HG03520 (cell line): ENCODE measurements at regions not wholly inside any gene's neighbourhood (a gene's known extent, or its start where the extent isn't known, plus 50 kb on each side); places are given as distances from the start of the nearest gene placed in this dataset.
"Not testable (repeated sequence)": the region's sequence is repeated elsewhere in the genome, so short reads cannot be mapped to it uniquely, and the experiment has no call there.

ENCODE experiments used
- ATAC-seq: cut with Tn5 transposase; IDR thresholded peaks from one replicate; pipeline ENCODE4 v1.9.1; 2021; ENCODE audit warnings: mild to moderate bottlenecking, moderate library complexity; ENCODE audit not compliant: unreplicated experiment

DNA sequence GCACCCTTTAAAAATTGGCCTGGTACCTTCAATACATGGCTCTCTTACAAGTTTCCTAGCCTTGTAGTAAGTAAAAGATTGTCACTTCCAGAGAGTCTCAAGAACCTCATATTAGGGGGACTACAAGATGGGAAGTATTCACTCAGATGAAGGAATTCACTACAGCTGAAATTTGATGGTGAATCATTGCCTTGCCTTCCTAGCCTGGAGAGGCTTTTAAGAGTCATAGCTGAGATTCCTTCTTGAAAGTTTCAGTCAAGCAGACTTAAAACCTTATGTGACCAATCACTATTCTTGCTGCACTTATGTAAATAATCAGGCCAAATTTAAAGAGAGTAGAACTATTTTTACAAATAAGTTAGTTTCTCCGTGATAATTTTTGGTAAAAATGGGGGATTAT, 451.6 kb downstream of the TRHDE start:
- no peak for ATAC-seq

DNA sequence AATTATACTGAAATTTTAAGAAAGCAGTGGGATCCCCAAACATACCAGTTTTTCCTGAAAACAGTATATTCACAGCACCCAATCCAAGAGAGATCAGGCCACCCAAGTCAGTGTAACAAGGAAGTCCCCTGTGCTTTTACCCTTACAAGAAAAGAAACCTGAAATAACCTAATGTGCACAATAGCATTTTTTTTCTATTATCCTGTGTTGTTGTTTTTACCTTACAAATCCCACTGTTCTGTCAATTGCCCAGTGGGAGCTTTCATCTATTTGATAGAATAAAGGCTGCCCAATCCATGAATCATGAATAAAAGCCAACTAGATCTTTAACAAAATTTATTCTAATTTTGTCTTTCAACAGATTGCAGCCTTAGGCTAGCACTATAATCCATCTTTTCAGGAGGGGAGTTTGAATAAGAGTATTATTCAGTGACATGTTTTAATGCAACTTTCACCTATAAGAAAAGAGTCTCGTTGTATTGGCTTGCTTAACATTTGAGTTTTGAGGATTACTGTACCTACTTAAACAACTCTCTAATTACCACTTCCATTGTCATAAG, 457.4 kb downstream of the TRHDE start:
- ATAC-seq = no peak

DNA sequence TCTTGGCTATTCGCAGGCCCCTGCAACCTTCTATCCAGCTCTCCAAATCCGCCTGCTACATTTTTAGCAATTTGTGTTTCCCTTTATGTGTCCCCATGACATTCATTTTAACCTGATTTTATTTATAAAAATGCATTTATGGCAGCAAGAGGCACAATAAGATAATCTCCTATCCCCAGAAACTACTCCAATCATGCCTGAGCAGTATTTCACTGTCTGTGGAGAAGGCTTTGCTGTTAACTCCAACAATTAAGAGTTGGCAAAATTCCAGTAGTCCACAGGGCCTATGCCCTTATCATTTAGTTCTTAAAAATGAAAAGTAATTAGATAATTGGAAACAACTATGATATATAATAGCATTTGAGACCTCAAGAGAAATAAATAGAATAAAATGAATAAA, 462.4 kb downstream of the TRHDE start:
- ATAC-seq = no peak

DNA sequence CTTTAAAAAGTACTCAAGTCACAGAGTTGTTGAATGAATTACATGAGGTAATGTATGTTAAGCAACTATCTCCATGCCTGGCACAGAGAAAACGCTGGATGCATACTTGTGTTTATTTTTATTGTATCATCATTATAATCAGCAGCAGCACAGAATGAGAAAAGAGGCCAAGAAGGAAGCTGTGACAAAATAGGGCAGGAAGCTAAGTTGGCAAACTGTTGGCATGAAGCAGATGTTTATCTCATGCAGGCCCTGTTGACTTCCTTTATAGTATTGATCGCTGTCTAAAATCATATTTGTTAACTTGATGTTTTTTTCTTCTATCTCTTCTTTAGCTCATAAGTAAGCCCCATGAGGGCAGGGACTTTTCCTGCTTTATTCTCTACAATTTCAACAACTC, 466.6 kb downstream of the TRHDE start:
- no peak for ATAC-seq

DNA sequence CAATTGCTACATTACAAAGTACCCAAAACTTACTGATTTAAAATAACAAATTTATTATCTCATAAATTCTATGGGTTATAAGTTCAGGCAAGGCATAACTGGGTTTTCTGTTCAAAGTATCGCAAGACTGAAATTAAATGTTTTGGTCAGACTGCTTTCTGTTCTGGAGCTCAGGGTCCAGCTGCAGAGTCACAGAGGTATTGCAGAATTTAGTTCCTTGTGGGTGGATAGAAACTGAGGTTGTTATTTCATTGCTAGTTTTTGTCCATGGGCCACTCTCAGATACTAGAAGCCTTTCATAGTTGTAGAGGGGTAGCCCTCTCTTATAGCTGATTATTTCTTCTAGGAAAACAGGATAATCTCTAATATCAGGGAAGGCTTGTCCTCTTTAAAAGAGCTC, 467.9 kb downstream of the TRHDE start:
- ATAC-seq = no peak

DNA sequence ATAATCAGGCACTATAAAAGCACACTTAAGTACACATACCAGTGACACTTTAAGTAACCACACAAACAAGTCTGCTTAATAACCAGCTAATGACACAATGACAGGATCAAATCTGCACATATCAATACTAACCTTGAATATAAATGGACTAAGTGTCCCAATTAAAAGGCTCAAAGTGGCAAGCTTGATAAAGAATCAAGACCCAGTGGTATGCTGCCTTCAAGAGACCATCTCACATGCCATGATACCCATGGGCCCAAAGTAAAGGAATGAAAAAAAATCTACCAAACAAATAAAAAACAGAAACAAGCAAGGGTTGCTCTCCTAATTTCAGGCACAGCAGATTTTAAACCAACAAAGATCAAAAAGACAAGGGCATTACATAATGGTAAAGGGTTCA, 470.4 kb downstream of the TRHDE start:
- ATAC-seq = no peak

DNA sequence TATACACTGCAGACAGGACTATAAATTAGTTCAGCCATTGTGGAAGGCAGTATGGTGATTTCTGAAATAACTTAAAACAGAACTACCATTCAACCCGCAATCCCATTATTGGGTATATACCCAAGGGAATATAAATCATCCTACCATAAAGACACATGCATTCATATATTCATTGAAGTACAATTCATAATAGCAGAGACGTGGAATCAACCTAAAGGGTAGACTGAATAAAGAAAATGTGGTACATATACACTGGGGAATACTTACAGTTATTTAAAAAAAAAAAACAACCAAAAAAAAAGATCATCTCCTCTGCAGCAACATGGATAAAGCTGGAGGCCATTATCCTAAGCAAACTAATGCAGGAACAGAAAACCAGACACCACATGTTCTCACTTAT, 473.9 kb downstream of the TRHDE start:
- no peak for ATAC-seq

DNA sequence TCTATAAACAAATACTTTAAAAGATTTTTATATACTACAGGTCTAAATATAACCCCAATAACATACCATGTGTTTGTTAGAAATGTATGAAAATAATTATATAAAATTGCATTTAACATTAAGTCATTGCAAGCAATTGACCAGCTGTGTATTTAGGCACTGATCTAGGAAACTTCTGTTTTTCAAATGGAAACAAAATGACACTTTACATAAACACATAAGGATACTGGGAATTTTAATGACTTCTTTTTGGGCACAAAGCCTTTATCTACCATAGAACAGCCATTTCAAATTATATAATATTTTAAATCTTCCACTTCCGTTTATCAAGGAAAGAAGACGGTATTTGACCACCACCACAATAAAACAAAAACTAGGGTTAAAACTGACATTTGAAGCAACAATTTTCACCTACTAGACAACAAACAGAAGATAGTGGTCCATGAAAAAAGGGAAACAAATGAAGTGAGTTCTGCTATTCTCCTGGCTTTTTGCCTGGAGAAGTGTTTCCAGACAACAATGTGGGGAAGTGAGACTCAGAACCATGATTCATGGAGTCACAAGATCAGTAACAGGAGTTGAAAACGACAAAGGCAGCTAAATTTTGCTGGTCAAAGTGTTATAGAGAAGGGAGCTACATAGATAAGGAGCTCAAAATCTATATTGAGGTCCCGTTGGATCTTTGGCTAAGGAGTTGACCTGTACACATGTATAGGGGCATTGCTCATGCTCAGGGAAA, 475.1 kb downstream of the TRHDE start:
- ATAC-seq = no peak

DNA sequence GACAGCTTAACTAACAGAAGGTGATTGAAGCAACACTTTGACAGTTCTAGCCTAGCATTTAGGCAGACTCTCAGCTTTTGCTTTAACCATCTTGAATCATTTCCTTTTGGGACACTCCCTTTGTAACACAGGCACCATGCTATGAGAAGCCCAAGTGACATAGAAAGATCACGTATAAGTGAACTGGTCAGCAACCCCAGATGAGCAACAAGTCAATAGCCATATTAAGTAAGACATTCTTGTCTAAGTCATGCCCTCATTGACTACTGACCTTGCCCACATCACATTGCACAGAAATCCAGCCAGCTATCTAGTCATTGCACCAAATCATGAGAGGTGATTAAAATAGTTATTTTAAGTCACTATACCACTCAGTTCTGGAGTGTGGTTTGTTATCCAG, 476.8 kb downstream of the TRHDE start:
- ATAC-seq = no peak

DNA sequence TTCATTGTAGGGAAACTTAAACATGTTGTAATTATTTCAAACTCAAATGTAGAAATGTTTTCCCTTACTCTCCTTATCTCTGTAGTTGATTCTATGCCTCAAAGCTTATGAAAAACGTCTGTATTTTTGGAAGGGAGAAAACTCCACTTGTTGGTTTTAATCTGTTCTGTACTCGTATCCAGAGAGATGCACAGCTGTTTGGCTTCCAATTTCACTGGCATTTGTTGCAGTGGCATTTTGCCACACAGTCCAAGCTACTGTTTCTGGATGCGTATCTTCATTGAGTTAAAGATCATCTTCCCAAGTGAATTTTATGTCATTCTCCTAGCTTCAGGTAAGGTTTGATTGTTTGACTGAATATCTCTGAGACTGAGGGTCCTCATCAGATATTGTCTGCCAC, 481.4 kb downstream of the TRHDE start:
- ATAC-seq = no peak

DNA sequence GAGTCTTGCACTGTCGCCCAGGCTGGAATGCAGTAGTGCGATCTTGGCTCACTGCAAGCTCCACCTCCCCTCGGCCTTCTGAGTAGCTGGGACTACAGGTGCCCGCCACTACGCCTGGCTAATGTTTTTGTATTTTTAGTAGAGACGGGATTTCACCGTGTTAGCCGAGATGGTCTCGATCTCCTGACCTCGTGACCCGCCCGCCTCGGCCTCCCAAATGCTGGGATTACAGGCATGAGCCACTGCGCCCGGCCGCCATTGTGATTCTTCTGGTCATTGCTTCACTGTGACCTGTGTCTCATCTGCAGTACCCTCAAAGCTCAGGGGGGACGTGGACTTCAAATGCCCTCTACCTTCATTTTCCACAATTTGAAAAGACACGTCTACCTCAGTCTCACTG, 481.9 kb downstream of the TRHDE start:
- ATAC-seq = not testable (repeated sequence)

DNA sequence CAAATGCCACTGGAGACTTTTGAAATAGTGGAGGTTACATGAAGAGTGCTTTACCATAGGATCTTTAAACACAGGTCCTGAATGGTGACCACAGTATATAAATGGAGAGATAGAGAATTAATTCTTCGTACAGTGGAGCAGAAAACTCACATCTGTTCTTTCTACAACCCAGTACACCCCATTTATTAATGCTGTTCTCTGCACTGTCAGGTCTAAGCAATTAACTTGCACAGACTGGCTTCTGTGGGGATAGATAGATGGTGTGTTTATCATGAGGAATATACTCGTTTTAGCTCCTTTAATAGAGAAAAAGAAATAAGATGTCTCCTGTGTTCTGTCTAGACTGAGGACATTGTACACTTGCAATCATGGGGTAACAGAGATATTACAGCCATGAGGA, 494.3 kb downstream of the TRHDE start:
- ATAC-seq = no peak

DNA sequence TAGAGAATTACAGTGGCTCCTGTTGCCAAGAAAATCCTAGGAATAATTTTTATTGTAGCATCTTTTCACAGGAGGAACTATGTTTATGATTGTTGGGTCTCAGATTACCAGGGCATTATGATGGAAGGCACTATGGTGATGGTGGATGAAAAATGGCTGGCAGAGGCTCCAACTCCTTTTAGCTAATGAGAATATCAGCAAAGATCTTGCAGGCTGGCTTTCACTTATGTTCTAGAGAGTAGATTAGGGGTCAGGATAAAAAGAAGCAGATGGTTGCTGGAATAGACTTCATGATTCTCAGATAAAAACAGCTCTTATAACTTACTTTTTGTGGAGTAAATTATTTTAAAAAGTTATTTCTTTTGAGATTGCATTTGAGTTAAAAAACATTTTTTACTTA, 501.9 kb downstream of the TRHDE start:
- no peak for ATAC-seq

DNA sequence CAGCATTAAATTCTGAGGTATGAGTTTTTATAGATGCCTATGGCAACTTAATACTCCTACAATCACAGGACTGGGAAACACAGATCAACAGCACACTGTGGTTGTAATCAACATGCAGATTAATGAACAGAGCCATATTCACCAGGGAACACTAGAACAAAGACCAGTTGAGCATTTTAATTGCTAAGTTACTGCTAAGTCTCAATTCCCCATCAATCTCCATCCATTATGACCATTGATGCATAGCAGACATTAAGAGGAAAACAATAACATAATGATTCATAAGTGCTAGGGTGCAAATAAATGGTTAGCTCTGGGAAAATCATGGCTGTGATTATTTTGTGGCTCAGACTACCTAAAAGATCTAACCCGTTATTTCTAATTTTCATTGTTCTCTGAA, 505.6 kb downstream of the TRHDE start:
- no peak for ATAC-seq

DNA sequence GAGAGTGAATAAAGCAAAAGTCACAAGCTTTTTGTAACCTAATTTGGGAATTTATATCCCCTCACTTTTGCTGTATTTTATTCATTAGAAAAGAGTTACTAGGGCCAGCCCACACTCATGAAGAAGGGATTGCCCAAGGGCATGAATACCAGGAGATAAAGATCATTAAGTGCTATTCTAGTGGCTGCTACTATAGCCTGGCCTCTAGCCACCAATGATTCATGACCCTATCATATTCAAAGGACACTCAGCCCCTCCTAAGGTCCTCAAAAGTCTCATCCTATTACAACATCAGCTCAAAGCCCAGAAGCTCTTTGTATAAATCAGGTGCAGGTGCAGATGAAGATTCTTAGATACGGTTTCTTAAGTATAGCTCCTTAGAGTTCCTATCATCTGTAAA, 518.1 kb downstream of the TRHDE start:
- no peak for ATAC-seq

DNA sequence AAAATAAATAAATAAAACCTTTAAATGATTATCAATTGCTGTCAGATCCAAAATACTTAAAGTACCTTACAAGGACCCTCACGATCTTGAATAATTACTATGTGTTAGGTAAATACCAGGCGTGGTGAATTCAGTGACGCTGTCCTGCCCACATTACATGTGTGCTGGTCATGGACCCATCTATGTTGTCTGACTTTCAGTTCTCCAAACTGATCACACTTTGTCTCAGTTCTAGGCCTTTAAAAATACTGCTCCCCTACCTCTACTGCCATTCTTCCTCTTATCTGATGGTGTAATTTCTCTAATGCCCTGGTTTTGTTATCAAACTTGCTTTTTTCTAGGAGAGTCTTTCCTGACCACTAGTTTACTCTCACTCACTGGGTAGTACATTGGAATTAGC, 520.7 kb downstream of the TRHDE start:
- ATAC-seq = no peak

DNA sequence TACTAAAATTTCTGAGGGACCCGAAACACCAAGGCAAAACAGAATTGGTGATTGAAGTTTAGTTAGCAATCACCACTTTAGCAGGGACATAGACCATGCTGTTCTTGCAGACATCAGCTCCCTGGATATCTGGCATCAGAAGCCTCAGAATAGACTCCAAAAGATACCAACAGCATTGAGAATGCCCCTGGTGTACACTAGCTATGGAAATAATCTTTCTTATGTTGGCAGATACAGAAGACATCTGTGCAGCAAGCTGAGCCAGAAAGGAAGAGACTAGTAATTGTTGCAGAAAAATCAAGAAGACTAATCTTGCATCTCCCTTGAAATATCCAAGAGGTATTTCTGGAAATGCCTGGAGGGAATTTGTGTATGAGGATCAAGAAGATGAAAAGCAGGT, 521.6 kb downstream of the TRHDE start:
- ATAC-seq = no peak

DNA sequence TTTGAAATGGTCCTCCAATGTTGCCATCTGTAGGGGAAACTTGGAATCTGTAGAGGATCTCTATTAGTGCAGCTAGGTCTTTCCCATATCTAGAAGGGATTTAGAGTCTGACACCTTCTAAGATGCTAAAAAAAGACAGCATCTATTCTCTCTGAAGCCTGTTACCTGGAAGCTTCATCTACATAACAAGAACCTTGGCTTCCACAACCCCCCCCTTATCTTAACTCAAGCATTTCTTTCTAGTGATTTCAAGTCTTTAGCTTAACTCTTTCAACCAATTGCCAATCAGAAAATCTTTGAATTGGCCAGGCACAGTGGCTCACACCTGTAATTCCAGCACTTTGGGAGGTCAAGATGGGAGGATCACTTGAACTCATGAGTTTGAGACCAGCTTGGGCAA, 543.3 kb downstream of the TRHDE start:
- no peak for ATAC-seq

DNA sequence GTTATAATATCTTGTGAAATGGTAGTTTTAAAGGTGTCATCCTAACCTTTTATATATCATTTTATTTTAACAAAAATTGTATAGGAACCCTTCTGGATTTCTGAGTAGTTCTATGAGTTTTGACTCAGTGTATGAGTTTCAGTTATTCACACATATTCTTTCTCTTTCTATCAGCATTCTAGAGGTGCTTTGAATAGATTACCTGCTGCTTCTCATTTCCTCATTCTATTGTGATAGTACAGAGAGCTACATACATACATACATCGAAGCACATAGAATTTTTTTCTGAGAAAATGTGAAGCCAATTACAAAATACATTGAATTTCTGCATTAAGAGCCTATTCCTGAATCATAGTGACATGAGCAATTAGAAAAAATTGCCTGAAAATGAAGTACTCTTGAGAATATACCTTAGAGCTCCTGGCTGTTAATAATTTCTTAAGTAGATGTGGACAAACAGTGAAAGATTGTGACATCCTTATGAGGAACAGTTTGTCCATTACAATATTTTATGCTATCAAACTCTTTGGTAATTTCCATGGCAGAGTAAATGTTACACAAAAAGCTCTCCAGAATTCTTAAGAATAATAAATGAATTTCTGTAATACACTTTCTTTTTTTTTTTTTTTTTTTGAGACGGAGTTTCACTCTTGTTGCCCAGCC, 556.6 kb downstream of the TRHDE start:
- ATAC-seq = no peak

DNA sequence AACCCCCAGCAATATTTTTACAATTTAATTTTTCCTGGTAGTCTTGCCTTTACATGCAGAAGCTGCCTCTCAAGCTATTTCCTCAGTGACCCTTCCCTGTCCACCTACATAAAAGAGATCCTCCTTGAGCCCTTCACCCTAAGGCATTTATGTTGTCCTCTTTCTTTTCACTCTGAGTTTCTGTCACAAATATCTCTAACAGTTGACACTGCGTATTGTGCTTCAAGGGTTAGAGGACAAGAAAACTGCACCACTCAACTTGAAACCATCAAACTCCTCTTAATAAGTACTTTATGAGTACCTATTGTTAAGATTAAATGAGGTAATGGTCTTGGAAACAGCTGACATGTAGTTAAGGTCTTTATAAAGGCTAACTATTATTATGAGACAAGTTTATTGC, 557.7 kb downstream of the TRHDE start:
- ATAC-seq = no peak

DNA sequence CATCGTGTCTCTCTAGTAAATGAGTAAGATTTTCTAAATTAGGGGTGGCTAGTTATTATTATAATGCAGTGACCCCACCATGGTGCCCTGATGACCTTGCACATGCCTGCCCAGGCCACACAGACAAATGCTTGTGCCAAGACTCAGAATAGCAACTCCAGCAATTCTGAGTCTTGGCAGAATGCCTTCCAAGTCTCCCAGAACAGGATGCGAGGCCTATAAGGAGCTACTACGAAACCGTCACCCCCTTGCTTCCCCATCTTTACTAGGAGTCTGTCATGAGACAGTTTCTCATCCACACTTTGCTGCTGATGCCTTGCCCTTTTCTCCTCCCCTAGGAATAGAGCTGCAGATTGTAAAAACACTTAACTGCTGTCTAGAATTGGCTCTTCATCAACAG, 559.9 kb downstream of the TRHDE start:
- ATAC-seq = no peak

DNA sequence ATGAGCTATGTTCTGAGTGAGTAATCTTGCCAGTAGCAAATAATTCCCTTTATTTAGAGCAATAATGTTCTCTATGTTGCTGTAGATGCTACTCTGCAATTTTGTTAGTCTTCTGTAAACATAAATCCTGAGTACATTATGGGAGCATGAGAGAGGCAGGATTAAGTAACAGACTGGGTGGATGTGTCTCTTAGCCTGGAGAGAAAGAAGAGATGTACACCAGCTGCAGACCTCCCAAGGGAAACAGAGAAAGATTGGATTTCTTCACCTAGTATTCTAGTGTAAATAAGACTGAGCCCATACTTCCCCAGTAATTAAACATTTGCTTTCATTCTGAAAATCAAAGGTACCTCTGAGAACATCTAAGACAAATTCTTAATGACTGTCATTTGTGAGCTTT, 564.0 kb downstream of the TRHDE start:
- ATAC-seq = no peak

DNA sequence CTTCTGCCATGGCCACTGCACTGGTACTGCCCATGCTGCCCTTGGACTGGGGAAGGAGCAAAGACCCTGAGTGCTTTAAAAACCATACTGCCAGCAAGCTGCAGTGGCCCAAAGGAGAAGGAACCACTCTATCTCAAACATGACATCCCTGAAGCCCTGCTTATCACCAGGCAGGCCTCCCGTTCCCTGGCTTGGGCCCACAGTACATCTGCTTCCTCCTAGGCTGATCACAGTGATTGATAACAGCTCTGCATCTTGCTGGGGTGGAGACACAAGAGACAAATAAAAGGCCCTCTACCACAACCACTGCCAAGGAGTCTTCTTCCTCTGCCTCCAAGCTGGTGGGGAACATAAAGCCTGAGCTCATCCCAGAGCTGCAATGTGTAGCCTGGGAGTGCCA, 567.5 kb downstream of the TRHDE start:
- no peak for ATAC-seq
